ENCODE measurements at regions not wholly inside any gene's neighbourhood (a gene's known extent, or its start where the extent isn't known, plus 50 kb on each side); places are given as distances from the start of the nearest gene placed in this dataset.
"Not testable (repeated sequence)": the region's sequence is repeated elsewhere in the genome, so short reads cannot be mapped to it uniquely, and the experiment has no call there.

- DNase-seq (ENCODE audit: low spot score), result no peak
Measured at GRCh38 chr13:90800082-90800746, 547.3 kb upstream of the MIR17HG start.

GRCh38 chr13:90801621-90802020 is 545.9 kb upstream of the MIR17HG start:
- no peak for DNase-seq (ENCODE audit: low spot score)

GRCh38 chr13:90803210-90803609 is 544.3 kb upstream of the MIR17HG start:
- no peak for DNase-seq (ENCODE audit: low spot score)

GRCh38 chr13:90806016-90806615 is 541.4 kb upstream of the MIR17HG start:
- no peak for DNase-seq (ENCODE audit: low spot score)

GRCh38 chr13:90806892-90807291 is 540.6 kb upstream of the MIR17HG start:
- DNase-seq (ENCODE audit: low spot score), result no peak

- DNase-seq (ENCODE audit: low spot score), result no peak
Measured at GRCh38 chr13:90808838-90809237, 538.6 kb upstream of the MIR17HG start.

GRCh38 chr13:90824032-90824431 is 523.5 kb upstream of the MIR17HG start:
- DNase-seq (ENCODE audit: low spot score), result no peak

GRCh38 chr13:90826688-90827087 is 520.8 kb upstream of the MIR17HG start:
- DNase-seq (ENCODE audit: low spot score), result no peak

- no peak for DNase-seq (ENCODE audit: low spot score)
Measured at GRCh38 chr13:90830782-90831181, 516.7 kb upstream of the MIR17HG start.

GRCh38 chr13:90833951-90834350 is 513.5 kb upstream of the MIR17HG start:
- DNase-seq (ENCODE audit: low spot score), result no peak

GRCh38 chr13:90834700-90835099 is 512.8 kb upstream of the MIR17HG start:
- DNase-seq (ENCODE audit: low spot score), result no peak

GRCh38 chr13:90835826-90836225 is 511.7 kb upstream of the MIR17HG start:
- DNase-seq (ENCODE audit: low spot score), result no peak

GRCh38 chr13:90838317-90838960 is 509.0 kb upstream of the MIR17HG start:
- DNase-seq (ENCODE audit: low spot score), result no peak

GRCh38 chr13:90839061-90839460 is 508.4 kb upstream of the MIR17HG start:
- no peak for DNase-seq (ENCODE audit: low spot score)

- no peak for DNase-seq (ENCODE audit: low spot score)
Measured at GRCh38 chr13:90846936-90847335, 500.6 kb upstream of the MIR17HG start.

- not testable (repeated sequence) for DNase-seq (ENCODE audit: low spot score)
Measured at GRCh38 chr13:90853666-90854065, 493.8 kb upstream of the MIR17HG start.

- no peak for DNase-seq (ENCODE audit: low spot score)
Measured at GRCh38 chr13:90857921-90858320, 489.6 kb upstream of the MIR17HG start.

- no peak for DNase-seq (ENCODE audit: low spot score)
Measured at GRCh38 chr13:90866006-90866405, 481.5 kb upstream of the MIR17HG start.

- DNase-seq (ENCODE audit: low spot score), result peak; percentile 52
Measured at GRCh38 chr13:90867336-90867683, 480.2 kb upstream of the MIR17HG start.

GRCh38 chr13:90868321-90868920 is 479.1 kb upstream of the MIR17HG start:
- no peak for DNase-seq (ENCODE audit: low spot score)

GRCh38 chr13:90869580-90869979 is 477.9 kb upstream of the MIR17HG start:
- DNase-seq (ENCODE audit: low spot score), result no peak

GRCh38 chr13:90872491-90873025 is 474.9 kb upstream of the MIR17HG start:
- no peak for DNase-seq (ENCODE audit: low spot score)

- no peak for DNase-seq (ENCODE audit: low spot score)
Measured at GRCh38 chr13:90880790-90881189, 466.7 kb upstream of the MIR17HG start.

Data from SW480 (cell line).